HepG2 (cell line): ENCODE measurements at regions not wholly inside any gene's neighbourhood (a gene's known extent, or its start where the extent isn't known, plus 50 kb on each side); places are given as distances from the start of the nearest gene placed in this dataset.

Experiments
- CC2D1A ChIP-seq: sonication (generic); formaldehyde crosslinking; IDR thresholded peaks from 2 replicates; pipeline ENCODE4 v1.8.1; 2023; ENCODE audit warnings: mild to moderate bottlenecking, missing genetic modification reagents
- CERS6 ChIP-seq: sonication (generic); formaldehyde crosslinking; IDR thresholded peaks from 2 replicates; pipeline ENCODE4 v1.5.0; 2020; ENCODE audit warnings: missing genetic modification reagents
- EZH2 ChIP-seq: conservative IDR thresholded peaks from 2 replicates; pipeline ENCODE4 v1.6.1; 2012; ENCODE audit warnings: mild to moderate bottlenecking, low read depth, low read length, moderate library complexity
- GABPA ChIP-seq, 2 experiments: IDR thresholded peaks; 2 replicates each; pipeline ENCODE4 v1.6.1; 2011 to 2016; ENCODE audit warnings: low read depth in 2 of 2, low read length in 1 of 2, missing biosample characterization in 1 of 2, missing genetic modification characterization in 1 of 2
- MIER2 ChIP-seq: IDR thresholded peaks from 2 replicates; pipeline ENCODE4 v1.6.1; 2016; ENCODE audit warnings: missing biosample characterization, missing genetic modification reagents
- MXI1 ChIP-seq: IDR thresholded peaks from 3 replicates; pipeline ENCODE4 v1.6.1; 2012; ENCODE audit warnings: low read depth, low read length, inconsistent platforms, borderline replicate concordance
- PRMT3 ChIP-seq: sonication (generic); formaldehyde crosslinking; IDR thresholded peaks from 2 replicates; pipeline ENCODE4 v1.8.1; 2022; ENCODE audit warnings: low read depth, mild to moderate bottlenecking, moderate library complexity, missing genetic modification reagents, borderline replicate concordance
- RBM39 ChIP-seq: fragments of 200-400 bp; formaldehyde crosslinking; IDR thresholded peaks from one replicate; pipeline ENCODE4 v1.6.1; 2018; ENCODE audit warnings: antibody characterized with exemption, mild to moderate bottlenecking, low read depth, low read length; ENCODE audit not compliant: poor library complexity, severe bottlenecking
- TAF1 ChIP-seq: sonication (generic); formaldehyde crosslinking; IDR thresholded peaks from 2 replicates; pipeline ENCODE4 v1.4.0; 2020; ENCODE audit warnings: missing genetic modification reagents
- TCF7L2 ChIP-seq: IDR thresholded peaks from 2 replicates; pipeline ENCODE4 v1.6.1; 2011; ENCODE audit warnings: mild to moderate bottlenecking, low read depth, low read length, moderate library complexity
- TP53 ChIP-seq: sonication (generic); formaldehyde crosslinking; conservative IDR thresholded peaks from 2 replicates; pipeline ENCODE4 v1.4.0; 2020; ENCODE audit warnings: missing genetic modification reagents
- TSC22D2 ChIP-seq: sonication (generic); formaldehyde crosslinking; IDR thresholded peaks from 2 replicates; pipeline ENCODE4 v1.5.1; 2020; ENCODE audit warnings: missing genetic modification reagents, mild to moderate bottlenecking, borderline replicate concordance
- ZNF263 ChIP-seq: sonication (generic); formaldehyde crosslinking; IDR thresholded peaks from 2 replicates; pipeline ENCODE4 v1.4.0; 2020; ENCODE audit warnings: missing genetic modification reagents
- ZNF329 ChIP-seq: sonication (generic); formaldehyde crosslinking; IDR thresholded peaks from 2 replicates; pipeline ENCODE4 v1.9.0; 2021; ENCODE audit warnings: low read depth, mild to moderate bottlenecking, missing genetic modification reagents
- ZNF33B ChIP-seq: sonication (generic); formaldehyde crosslinking; IDR thresholded peaks from 2 replicates; pipeline ENCODE4 v1.5.1; 2020; ENCODE audit warnings: mild to moderate bottlenecking, missing genetic modification reagents
- ZNF687 ChIP-seq: sonication (generic); formaldehyde crosslinking; IDR thresholded peaks from 2 replicates; pipeline ENCODE4 v1.5.1; 2020; ENCODE audit warnings: mild to moderate bottlenecking, missing genetic modification reagents, moderate library complexity

GRCh38 chr6:111997078-111997852, 56.6 kb upstream of the CCN6 start (continued):
- TF ChIP-seq PRMT3 (CRISPR knock-in tag) = no peak
- no peak for TF ChIP-seq GABPA (IDR thresholded peaks at IDR 0.05; ENCODE audit: low read depth, low read length)
- no peak for TF ChIP-seq GABPA (CRISPR knock-in tag; IDR thresholded peaks at IDR 0.05; ENCODE audit: low read depth)
- no peak for TF ChIP-seq TSC22D2
- peak; percentile 79; the same call in 1 of the 2 replicates for TF ChIP-seq MIER2 (CRISPR knock-in tag)
- TF ChIP-seq RBM39 = no peak
- no peak for TF ChIP-seq CERS6 (CRISPR knock-in tag)
- no peak for TF ChIP-seq TAF1 (CRISPR knock-in tag)
- TF ChIP-seq TCF7L2 = no peak
- TF ChIP-seq ZNF687 (CRISPR knock-in tag) = peak; percentile 46
- TF ChIP-seq ZNF263 (CRISPR knock-in tag) = no peak
- TF ChIP-seq TP53 (CRISPR knock-in tag) = no peak
- no peak for TF ChIP-seq EZH2
- no peak for TF ChIP-seq ZNF33B
- no peak for TF ChIP-seq ZNF329 (CRISPR knock-in tag)
- no peak for TF ChIP-seq CC2D1A (CRISPR knock-in tag)
- no peak for TF ChIP-seq MXI1
